T1000 (cell line): ENCODE measurements at regions not wholly inside any gene's neighbourhood (a gene's known extent, or its start where the extent isn't known, plus 50 kb on each side); places are given as distances from the start of the nearest gene placed in this dataset.
"Not testable (repeated sequence)": the region's sequence is repeated elsewhere in the genome, so short reads cannot be mapped to it uniquely, and the experiment has no call there.

Experiments
- DNase-seq: peaks from one replicate; lab custom pipeline; 2025; ENCODE audit warnings: mixed read lengths; lab: John Stamatoyannopoulos, UW

GRCh38 chr7:49100908-49101740 is 176.8 kb downstream of the CDC14C start:
- DNase-seq, result not testable (repeated sequence)

GRCh38 chr7:49102411-49102810 is 178.1 kb downstream of the CDC14C start:
- DNase-seq, result no peak

GRCh38 chr7:49111706-49112105 is 187.4 kb downstream of the CDC14C start:
- DNase-seq, result no peak

GRCh38 chr7:49112222-49112621 is 187.9 kb downstream of the CDC14C start:
- DNase-seq, result no peak

GRCh38 chr7:49112647-49113046 is 188.3 kb downstream of the CDC14C start:
- no peak for DNase-seq

GRCh38 chr7:49119706-49120105 is 195.4 kb downstream of the CDC14C start:
- DNase-seq, result no peak

- no peak for DNase-seq
Observed at GRCh38 chr7:49125246-49125645, 200.9 kb downstream of the CDC14C start.

GRCh38 chr7:49127359-49127913 is 203.1 kb downstream of the CDC14C start:
- DNase-seq, result no peak

- DNase-seq, result no peak
Observed at GRCh38 chr7:49137978-49138377, 213.6 kb downstream of the CDC14C start.

GRCh38 chr7:49150486-49150885 is 226.1 kb downstream of the CDC14C start:
- no peak for DNase-seq

- no peak for DNase-seq
Observed at GRCh38 chr7:49151146-49151545, 226.8 kb downstream of the CDC14C start.

- no peak for DNase-seq
Observed at GRCh38 chr7:49158321-49158720, 234.0 kb downstream of the CDC14C start.

GRCh38 chr7:49159536-49159935 is 235.2 kb downstream of the CDC14C start:
- no peak for DNase-seq

- DNase-seq, result no peak
Observed at GRCh38 chr7:49166441-49166840, 242.1 kb downstream of the CDC14C start.

GRCh38 chr7:49172639-49173038 is 248.3 kb downstream of the CDC14C start:
- DNase-seq, result no peak

- DNase-seq, result peak; percentile 2
Observed at GRCh38 chr7:49174396-49174795, 250.0 kb downstream of the CDC14C start.

GRCh38 chr7:49187543-49188268 is 263.4 kb downstream of the CDC14C start:
- no peak for DNase-seq

GRCh38 chr7:49228426-49229098 is 304.2 kb downstream of the CDC14C start:
- no peak for DNase-seq

- DNase-seq, result no peak
Observed at GRCh38 chr7:49229246-49229645, 304.9 kb downstream of the CDC14C start.

- no peak for DNase-seq
Observed at GRCh38 chr7:49243521-49243920, 319.2 kb downstream of the CDC14C start.

- DNase-seq, result no peak
Observed at GRCh38 chr7:49244543-49244942, 320.2 kb downstream of the CDC14C start.

- DNase-seq, result no peak
Observed at GRCh38 chr7:49245062-49245461, 320.7 kb downstream of the CDC14C start.
